Choroid plexus epithelial cell (primary cell): ENCODE measurements at regions not wholly inside any gene's neighbourhood (a gene's known extent, or its start where the extent isn't known, plus 50 kb on each side); places are given as distances from the start of the nearest gene placed in this dataset.

Experiments
- DNase-seq: peaks from one replicate; pipeline ENCODE4 v3.0.0-alpha.2; 2010; ENCODE audit warnings: low read depth
- H3K4me3 ChIP-seq: 2 replicates; pipeline ENCODE4 v1.5.1; 2011; ENCODE audit warnings: low read depth, mild to moderate bottlenecking, control low read depth, low read length, moderate library complexity
- TF ChIP-seq, protein P1 (sequence below): conservative IDR thresholded peaks from 2 replicates; pipeline ENCODE4 v1.5.1; 2011; ENCODE audit warnings: low read depth, mild to moderate bottlenecking, control low read depth, inconsistent platforms, low read length, moderate library complexity

DNA sequence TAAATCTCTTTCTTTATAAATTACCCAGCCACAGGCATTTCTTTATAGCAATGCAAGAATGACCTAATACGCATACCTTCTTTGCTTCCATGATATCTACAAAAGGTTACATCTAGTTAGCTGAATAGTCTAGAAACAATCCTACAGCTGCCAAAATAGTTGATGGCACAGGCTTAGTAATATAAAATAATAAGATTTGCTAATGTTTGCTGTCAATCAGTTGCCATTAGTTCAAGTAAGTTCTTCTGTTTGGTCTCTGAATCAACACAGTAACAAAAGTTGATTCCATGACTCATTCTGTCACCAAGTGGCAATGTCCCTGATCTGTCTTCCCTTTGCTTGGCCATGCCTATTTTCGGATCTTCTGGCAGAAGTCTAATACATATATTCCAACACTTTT, 470.2 kb downstream of the SPRY1 start:
- TF ChIP-seq, protein P1, sequence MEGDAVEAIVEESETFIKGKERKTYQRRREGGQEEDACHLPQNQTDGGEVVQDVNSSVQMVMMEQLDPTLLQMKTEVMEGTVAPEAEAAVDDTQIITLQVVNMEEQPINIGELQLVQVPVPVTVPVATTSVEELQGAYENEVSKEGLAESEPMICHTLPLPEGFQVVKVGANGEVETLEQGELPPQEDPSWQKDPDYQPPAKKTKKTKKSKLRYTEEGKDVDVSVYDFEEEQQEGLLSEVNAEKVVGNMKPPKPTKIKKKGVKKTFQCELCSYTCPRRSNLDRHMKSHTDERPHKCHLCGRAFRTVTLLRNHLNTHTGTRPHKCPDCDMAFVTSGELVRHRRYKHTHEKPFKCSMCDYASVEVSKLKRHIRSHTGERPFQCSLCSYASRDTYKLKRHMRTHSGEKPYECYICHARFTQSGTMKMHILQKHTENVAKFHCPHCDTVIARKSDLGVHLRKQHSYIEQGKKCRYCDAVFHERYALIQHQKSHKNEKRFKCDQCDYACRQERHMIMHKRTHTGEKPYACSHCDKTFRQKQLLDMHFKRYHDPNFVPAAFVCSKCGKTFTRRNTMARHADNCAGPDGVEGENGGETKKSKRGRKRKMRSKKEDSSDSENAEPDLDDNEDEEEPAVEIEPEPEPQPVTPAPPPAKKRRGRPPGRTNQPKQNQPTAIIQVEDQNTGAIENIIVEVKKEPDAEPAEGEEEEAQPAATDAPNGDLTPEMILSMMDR = no peak
- DNase-seq = no peak
- no peak overlapping the region for H3K4me3 ChIP-seq

DNA sequence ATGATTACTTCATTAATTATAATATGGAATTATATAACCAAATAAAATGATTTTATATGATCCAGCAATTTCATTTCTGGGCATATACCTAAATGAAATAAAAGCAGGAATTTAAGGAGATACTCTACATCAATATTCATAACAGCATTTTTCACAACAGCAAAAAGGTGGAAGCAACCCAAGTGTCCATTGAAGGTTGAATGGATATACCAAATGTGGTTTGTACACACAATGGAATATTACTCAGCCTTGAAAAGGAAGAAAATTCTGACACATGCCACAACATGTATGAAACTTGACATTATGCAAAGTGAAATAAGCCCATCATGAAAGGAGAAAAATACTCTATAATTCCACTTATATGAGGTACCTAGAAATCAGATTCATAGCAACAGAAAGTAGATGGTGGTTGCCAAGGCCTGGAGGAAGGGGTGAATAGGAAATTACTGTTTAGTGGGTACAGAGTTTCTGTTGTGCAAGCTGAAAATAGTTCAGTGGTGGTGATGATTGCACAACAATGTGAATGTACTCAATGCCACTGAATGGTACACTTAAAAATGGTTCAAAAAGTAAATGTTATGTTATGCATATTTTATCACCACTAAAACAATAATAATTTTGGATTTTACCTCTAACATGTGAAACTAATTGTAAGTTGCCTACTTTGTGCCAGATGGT, 471.5 kb downstream of the SPRY1 start:
- TF ChIP-seq, protein P1 = no peak
- no peak for DNase-seq
- H3K4me3 ChIP-seq = no peak overlapping the region

DNA sequence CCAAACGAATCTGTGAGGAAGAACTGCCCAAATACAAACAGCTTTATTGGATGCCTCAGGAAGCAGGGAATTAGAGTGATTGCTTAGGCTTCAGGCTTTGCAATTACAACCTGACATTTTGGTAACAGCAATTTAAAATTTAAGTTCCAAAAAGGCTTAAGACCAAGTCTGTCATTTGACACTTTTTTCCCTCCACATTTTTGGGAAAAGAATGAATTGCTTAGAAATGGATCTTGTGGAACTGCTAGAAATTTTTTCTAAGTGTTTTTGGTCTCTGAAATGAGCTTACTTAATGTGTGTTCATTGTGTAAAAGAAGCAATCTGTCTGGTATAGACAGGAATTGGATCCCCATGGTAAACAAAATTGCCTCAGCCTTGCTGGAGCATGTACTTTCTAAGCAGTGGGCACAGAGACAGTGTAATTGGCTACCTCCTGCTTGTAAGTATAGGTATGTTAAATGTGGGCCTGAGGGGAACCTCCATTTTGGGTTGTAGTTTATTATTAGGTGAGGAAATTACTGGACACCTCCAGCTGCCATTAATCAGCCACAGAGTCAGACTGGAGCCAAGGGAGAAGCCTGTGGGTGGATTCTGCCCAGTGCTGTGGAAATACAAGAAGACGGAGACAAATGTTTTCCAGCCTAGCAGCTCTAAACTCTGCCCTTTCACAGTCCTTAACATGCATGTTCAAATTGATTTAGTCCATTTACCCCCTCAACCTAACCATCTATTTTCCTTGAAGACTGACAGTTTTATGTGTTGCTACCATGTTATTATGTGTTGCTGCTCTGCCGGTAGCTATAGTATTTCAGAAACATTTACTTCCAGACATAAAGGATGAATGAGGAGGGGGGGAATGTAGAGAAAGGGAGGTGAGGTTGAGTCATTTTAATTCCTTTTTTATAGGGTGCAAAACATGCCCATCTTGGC, 473.0 kb downstream of the SPRY1 start:
- no peak for DNase-seq
- TF ChIP-seq, protein P1 = no peak

DNA sequence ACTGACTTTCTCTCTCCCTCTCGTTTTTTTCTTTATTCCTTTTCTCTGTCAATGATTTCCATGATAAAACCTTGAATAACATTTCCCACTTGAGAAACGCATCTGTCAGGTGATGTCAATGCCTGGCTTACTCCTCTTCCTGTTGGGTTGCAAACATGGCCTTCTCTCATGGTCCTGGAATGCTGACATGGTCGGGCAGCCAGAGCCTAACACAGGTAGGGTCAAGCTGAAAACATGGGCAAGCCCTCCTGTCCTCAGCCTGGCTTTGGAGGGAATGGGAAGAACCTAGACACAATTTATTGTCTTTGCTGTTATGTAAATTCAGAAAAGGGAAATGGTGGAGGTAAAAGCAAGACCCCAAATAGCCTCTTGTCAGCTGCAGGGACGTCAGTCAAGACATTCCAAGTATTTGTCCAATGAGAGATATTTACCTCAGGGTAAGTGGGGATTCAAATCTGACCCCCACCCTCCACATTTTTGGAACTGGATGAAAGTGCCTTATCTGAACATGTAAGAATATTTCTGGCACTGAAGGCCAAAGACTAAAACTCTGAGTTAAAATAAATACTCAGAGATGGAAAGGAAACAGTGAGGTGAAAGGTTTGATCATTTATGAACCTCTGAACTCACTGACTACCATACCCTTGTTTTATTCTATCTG, 473.8 kb downstream of the SPRY1 start:
- DNase-seq = peak; percentile 10
- H3K4me3 ChIP-seq = no peak overlapping the region
- TF ChIP-seq, protein P1 = no peak

More for the DNA sequence above, 473.0 kb downstream of the SPRY1 start:
- no peak overlapping the region for H3K4me3 ChIP-seq

DNA sequence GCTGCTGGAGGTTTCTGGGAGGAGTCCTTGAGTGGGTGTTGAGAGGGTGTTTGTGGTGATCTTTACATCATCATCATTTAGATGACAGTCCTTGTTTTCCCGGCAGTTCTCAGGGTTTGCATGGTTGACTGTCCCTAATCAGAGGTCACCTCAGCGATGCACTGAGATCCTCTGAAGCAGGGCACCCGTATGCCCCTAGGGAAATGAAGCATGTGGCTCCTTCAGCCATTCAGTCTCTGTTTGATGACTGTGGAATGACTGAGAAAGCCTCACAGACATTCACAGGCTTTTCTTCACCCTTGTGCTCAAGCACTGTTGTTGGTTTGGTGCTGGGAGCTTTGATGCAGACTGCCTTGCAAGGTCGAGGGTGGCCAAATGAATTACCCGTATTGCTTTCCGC, 474.7 kb downstream of the SPRY1 start:
- no peak overlapping the region for H3K4me3 ChIP-seq
- TF ChIP-seq, protein P1 = no peak

GRCh38 chr4:123874063-123874462, 477.5 kb downstream of the SPRY1 start:
- TF ChIP-seq, protein P1 = no peak
- H3K4me3 ChIP-seq = no peak overlapping the region
- DNase-seq = no peak

More for the DNA sequence above, 474.7 kb downstream of the SPRY1 start:
- DNase-seq = no peak
